ENCODE measurements at regions not wholly inside any gene's neighbourhood (a gene's known extent, or its start where the extent isn't known, plus 50 kb on each side); places are given as distances from the start of the nearest gene placed in this dataset.
"Not testable (repeated sequence)": the region's sequence is repeated elsewhere in the genome, so short reads cannot be mapped to it uniquely, and the experiment has no call there.

GRCh38 chr10:25076506-25077177, 60.2 kb downstream of the THNSL1 start:
- DNase-seq: no peak

GRCh38 chr10:25078658-25079431, 62.4 kb downstream of the THNSL1 start:
- no peak for DNase-seq

GRCh38 chr10:25080880-25081581, 64.6 kb downstream of the THNSL1 start:
- peak; percentile 94 for DNase-seq

GRCh38 chr10:25082276-25083204, 66.1 kb downstream of the THNSL1 start:
- DNase-seq: peak; percentile 30

- DNase-seq: peak; percentile 63
Observed at GRCh38 chr10:25083546-25084111, 67.2 kb downstream of the THNSL1 start.

GRCh38 chr10:25084447-25084846, 68.0 kb downstream of the THNSL1 start:
- no peak for DNase-seq

GRCh38 chr10:25094590-25094989, 78.2 kb downstream of the THNSL1 start:
- DNase-seq: no peak

- DNase-seq: no peak
Observed at GRCh38 chr10:25097669-25098411, 77.0 kb upstream of the GPR158 start.

- DNase-seq: no peak
Observed at GRCh38 chr10:25100141-25100540, 74.7 kb upstream of the GPR158 start.

- no peak for DNase-seq
Observed at GRCh38 chr10:25101461-25102146, 73.2 kb upstream of the GPR158 start.

- no peak for DNase-seq
Observed at GRCh38 chr10:25102147-25102822, 72.5 kb upstream of the GPR158 start.

GRCh38 chr10:25103703-25104102, 71.1 kb upstream of the GPR158 start:
- no peak for DNase-seq

- no peak for DNase-seq
Observed at GRCh38 chr10:25104441-25104840, 70.4 kb upstream of the GPR158 start.

- no peak for DNase-seq
Observed at GRCh38 chr10:25105262-25105661, 69.5 kb upstream of the GPR158 start.

GRCh38 chr10:25105743-25106260, 69.0 kb upstream of the GPR158 start:
- DNase-seq: no peak

- no peak for DNase-seq
Observed at GRCh38 chr10:25107756-25108155, 67.0 kb upstream of the GPR158 start.

GRCh38 chr10:25109896-25110295, 64.9 kb upstream of the GPR158 start:
- not testable (repeated sequence) for DNase-seq

- DNase-seq: no peak
Observed at GRCh38 chr10:25112016-25112415, 62.8 kb upstream of the GPR158 start.

- peak; percentile 91 for DNase-seq
Observed at GRCh38 chr10:25113191-25114035, 61.4 kb upstream of the GPR158 start.
